Neutrophil (primary cell): ENCODE measurements at regions not wholly inside any gene's neighbourhood (a gene's known extent, or its start where the extent isn't known, plus 50 kb on each side); places are given as distances from the start of the nearest gene placed in this dataset.

Experiments used
- H3K27ac ChIP-seq: fragments of 200-600 bp; sonication (generic); 2 replicates; pipeline ENCODE4 v1.5.1; 2016; ENCODE audit warnings: mild to moderate bottlenecking, moderate library complexity
- H3K27me3 ChIP-seq: fragments of 200-600 bp; sonication (generic); 2 replicates; pipeline ENCODE4 v1.6.0; 2016; ENCODE audit warnings: mild to moderate bottlenecking
- H3K36me3 ChIP-seq: fragments of 200-600 bp; sonication (generic); 2 replicates; pipeline ENCODE4 v1.5.1; 2017
- H3K4me1 ChIP-seq, 2 experiments: fragments of 200-600 bp in 1 of 2; sonication (generic) in 1 of 2; 1 replicate in 1 of 2; 2 replicates in 1 of 2; pipeline versions ENCODE4 v1.5.1 to v1.6.1; 2013 to 2016; ENCODE audit warnings: low read depth in 1 of 2, low read length in 1 of 2, mild to moderate bottlenecking in 1 of 2, moderate library complexity in 1 of 2; ENCODE audit not compliant: control insufficient read depth in 1 of 2, insufficient read depth in 1 of 2
- H3K4me3 ChIP-seq, 2 experiments: fragments of 200-600 bp in 1 of 2; sonication (generic) in 1 of 2; 1 replicate in 1 of 2; 2 replicates in 1 of 2; pipeline ENCODE4 v1.5.1; 2013 to 2016; ENCODE audit warnings: low read depth in 1 of 2, low read length in 1 of 2, mild to moderate bottlenecking in 1 of 2, moderate library complexity in 1 of 2
- H3K9me3 ChIP-seq: fragments of 200-600 bp; sonication (generic); 2 replicates; pipeline ENCODE4 v1.5.1; 2016
- TF ChIP-seq, protein P1 (sequence below): fragments of 200-600 bp; sonication (generic); IDR thresholded peaks from 2 replicates; pipeline ENCODE4 v1.5.1; 2016; ENCODE audit warnings: antibody characterized with exemption

- H3K9me3 ChIP-seq: no peaks in the 10 kb centered on the region
- no peaks in the 10 kb centered on the region for H3K36me3 ChIP-seq
- H3K27me3 ChIP-seq: no peaks in the 10 kb centered on the region
- H3K27ac ChIP-seq: no peak overlapping the region
- TF ChIP-seq, protein P1, sequence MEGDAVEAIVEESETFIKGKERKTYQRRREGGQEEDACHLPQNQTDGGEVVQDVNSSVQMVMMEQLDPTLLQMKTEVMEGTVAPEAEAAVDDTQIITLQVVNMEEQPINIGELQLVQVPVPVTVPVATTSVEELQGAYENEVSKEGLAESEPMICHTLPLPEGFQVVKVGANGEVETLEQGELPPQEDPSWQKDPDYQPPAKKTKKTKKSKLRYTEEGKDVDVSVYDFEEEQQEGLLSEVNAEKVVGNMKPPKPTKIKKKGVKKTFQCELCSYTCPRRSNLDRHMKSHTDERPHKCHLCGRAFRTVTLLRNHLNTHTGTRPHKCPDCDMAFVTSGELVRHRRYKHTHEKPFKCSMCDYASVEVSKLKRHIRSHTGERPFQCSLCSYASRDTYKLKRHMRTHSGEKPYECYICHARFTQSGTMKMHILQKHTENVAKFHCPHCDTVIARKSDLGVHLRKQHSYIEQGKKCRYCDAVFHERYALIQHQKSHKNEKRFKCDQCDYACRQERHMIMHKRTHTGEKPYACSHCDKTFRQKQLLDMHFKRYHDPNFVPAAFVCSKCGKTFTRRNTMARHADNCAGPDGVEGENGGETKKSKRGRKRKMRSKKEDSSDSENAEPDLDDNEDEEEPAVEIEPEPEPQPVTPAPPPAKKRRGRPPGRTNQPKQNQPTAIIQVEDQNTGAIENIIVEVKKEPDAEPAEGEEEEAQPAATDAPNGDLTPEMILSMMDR: no peak
- H3K4me1 ChIP-seq: no peaks in the 10 kb centered on the region
- no peak overlapping the region for H3K4me3 ChIP-seq
Measured at GRCh38 chr2:236706803-236707202, 137.2 kb downstream of the ACKR3 start.

GRCh38 chr2:236711440-236711839 is 141.8 kb downstream of the ACKR3 start:
- no peak overlapping the region for H3K27ac ChIP-seq
- H3K36me3 ChIP-seq: no peaks in the 10 kb centered on the region
- TF ChIP-seq, protein P1: no peak
- H3K9me3 ChIP-seq: no peaks in the 10 kb centered on the region
- peaks cover 28% of the 10 kb centered on the region for H3K27me3 ChIP-seq
- H3K4me1 ChIP-seq: no peaks in the 10 kb centered on the region
- H3K4me3 ChIP-seq: no peak overlapping the region

GRCh38 chr2:236712304-236712703 is 142.7 kb downstream of the ACKR3 start:
- H3K9me3 ChIP-seq: no peaks in the 10 kb centered on the region
- peaks cover 37% of the 10 kb centered on the region for H3K27me3 ChIP-seq
- H3K36me3 ChIP-seq: no peaks in the 10 kb centered on the region
- TF ChIP-seq, protein P1: no peak
- no peak overlapping the region for H3K27ac ChIP-seq
- no peak overlapping the region for H3K4me3 ChIP-seq
- H3K4me1 ChIP-seq: no peaks in the 10 kb centered on the region

GRCh38 chr2:236712961-236713673 is 143.5 kb downstream of the ACKR3 start:
- Histone ChIP-seq H3K27me3 (peaks cover 44% of the 10 kb centered on the region), H3K36me3 (no peaks in the 10 kb centered on the region), H3K4me3 (no peak overlapping the region), H3K4me1 (no peaks in the 10 kb centered on the region), H3K27ac (no peak overlapping the region), H3K9me3 (no peaks in the 10 kb centered on the region)
- TF ChIP-seq, protein P1: no peak

DNA sequence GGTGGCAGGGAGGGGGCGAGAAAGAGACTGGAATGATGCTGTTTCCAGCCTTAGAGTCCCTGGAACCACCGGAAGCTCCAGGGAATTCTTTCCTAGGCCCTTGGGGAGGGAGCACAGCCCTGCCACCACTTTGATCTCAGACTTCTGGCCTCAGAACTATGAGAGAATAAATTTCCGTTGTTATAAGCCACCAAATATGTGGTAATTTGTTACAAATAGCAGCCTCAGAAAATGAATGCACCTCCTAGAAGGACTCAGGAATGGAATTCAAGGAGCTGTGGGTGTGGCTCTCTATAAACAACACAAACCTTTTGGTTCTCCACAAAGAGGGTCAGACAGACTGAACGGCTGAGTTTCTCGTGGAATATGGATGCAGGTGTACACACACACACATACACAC is 144.5 kb downstream of the ACKR3 start:
- H3K4me3 ChIP-seq: no peak overlapping the region
- H3K36me3 ChIP-seq: no peaks in the 10 kb centered on the region
- no peaks in the 10 kb centered on the region for H3K4me1 ChIP-seq
- no peak overlapping the region for H3K27ac ChIP-seq
- peaks cover 53% of the 10 kb centered on the region for H3K27me3 ChIP-seq
- TF ChIP-seq, protein P1: no peak
- no peaks in the 10 kb centered on the region for H3K9me3 ChIP-seq
